ENCODE measurements at regions not wholly inside any gene's neighbourhood (a gene's known extent, or its start where the extent isn't known, plus 50 kb on each side); places are given as distances from the start of the nearest gene placed in this dataset.

GRCh38 chr5:158451993-158452672 lies 593.2 kb upstream of the CLINT1 start:
- TF ChIP-seq CTCF (conservative IDR thresholded peaks at IDR 0.05 in 1 of 2, IDR thresholded peaks at IDR 0.05 in 1 of 2; ENCODE audit: extremely low read depth in 1 of 2, insufficient read depth in 1 of 2, low read depth in 1 of 2, low read length in 2 of 2), result no peak
- TF ChIP-seq EZH2 (IDR thresholded peaks at IDR 0.05; ENCODE audit: borderline replicate concordance, low read length), result no peak
